Thyroid gland (tissue), 4 donors: ENCODE measurements at regions not wholly inside any gene's neighbourhood (a gene's known extent, or its start where the extent isn't known, plus 50 kb on each side); places are given as distances from the start of the nearest gene placed in this dataset.

Source experiments
- CTCF ChIP-seq, 6 experiments: fragments of 200-600 bp in 3 of 6; fragments of 450-650 bp in 3 of 6; sonication (generic) in 3 of 6; IDR thresholded peaks; one replicate each; pipeline ENCODE4 v1.5.1; 2016 to 2019; ENCODE audit warnings: antibody characterized with exemption in 6 of 6, mild to moderate bottlenecking in 2 of 6, inconsistent platforms in 1 of 6, moderate library complexity in 1 of 6
- POLR2A ChIP-seq, 2 donors: fragments of 450-650 bp; IDR thresholded peaks; one replicate each; pipeline ENCODE4 v1.6.1; 2017; ENCODE audit warnings: antibody characterized with exemption in 2 of 2, mild to moderate bottlenecking in 2 of 2, moderate library complexity in 1 of 2

DNA sequence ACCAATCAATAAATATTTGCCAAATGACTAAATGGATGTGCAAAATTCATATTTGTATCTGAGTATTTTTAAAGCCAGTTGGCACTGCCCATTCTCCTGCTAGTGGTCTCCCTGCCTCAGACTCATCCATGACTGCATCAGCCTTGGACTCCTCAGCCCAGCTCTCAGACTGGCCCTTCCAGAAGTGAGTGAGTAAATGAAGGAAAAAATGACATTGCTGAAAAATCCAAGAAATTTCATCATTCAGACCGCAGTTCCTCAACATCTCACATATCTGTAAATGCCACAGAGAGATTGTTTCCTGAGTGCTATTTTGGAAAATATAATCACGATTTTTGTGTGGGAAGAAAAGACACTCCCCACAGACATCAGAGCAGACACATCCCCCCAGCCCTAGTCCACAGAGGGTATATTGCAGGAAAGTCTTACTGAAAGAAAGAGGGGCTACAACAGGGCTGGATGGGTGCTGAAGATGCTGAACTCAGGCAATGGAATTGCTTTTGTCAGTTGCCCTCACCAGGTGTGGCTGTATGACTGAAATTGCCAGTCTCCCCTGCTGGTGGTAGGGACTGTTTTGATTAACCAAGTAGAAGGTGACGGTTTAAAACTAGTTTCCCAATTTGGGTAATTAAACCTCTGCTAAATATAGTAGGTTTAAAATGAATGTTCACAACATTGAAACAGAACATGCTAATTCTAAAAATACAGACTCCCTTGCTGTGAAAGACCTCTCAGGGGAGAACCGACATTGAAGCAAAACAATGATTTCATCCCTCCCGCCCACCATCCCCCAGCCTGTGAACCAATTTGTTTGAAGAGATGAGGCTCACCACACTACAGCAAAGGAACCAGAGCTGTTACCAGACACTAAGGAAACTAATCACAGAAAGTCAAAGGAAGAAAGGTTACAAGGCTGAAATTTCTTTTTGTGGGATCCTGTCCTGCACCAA is 158.8 kb downstream of the DEPDC1B start:
- TF ChIP-seq POLR2A (IDR thresholded peaks at IDR 0.05) (no peak), CTCF (IDR thresholded peaks at IDR 0.05) (no peak)
